ENCODE measurements at regions not wholly inside any gene's neighbourhood (a gene's known extent, or its start where the extent isn't known, plus 50 kb on each side); places are given as distances from the start of the nearest gene placed in this dataset.

GRCh38 chr5:91954136-91954535 is 571.0 kb upstream of the ARRDC3 start:
- TF ChIP-seq CTCF (IDR thresholded peaks at IDR 0.05) (no peak), POLR2A (IDR thresholded peaks at IDR 0.05) (no peak)
